Parathyroid adenoma (tissue), 2 donors: ENCODE measurements at regions not wholly inside any gene's neighbourhood (a gene's known extent, or its start where the extent isn't known, plus 50 kb on each side); places are given as distances from the start of the nearest gene placed in this dataset.

ENCODE experiments used
- H2AFZ ChIP-seq: fragments of 300-600 bp; sonication (generic); one replicate; pipeline ENCODE4 v1.7.0; 2017; ENCODE audit warnings: antibody characterized with exemption, mild to moderate bottlenecking
- H3K27ac ChIP-seq: fragments of 300-600 bp; sonication (generic); one replicate; pipeline ENCODE4 v1.7.0; 2017
- H3K27me3 ChIP-seq: fragments of 300-600 bp; sonication (generic); one replicate; pipeline ENCODE4 v1.7.0; 2017; ENCODE audit warnings: low read length; ENCODE audit not compliant: control insufficient read depth, insufficient read depth
- H3K36me3 ChIP-seq: fragments of 300-600 bp; sonication (generic); one replicate; pipeline ENCODE4 v1.7.0; 2017; ENCODE audit warnings: low read length; ENCODE audit not compliant: control insufficient read depth, insufficient read depth
- H3K4me1 ChIP-seq: fragments of 300-600 bp; sonication (generic); one replicate; pipeline ENCODE4 v1.7.0; 2017; ENCODE audit warnings: control low read depth
- H3K4me2 ChIP-seq: fragments of 300-600 bp; sonication (generic); one replicate; pipeline ENCODE4 v1.7.0; 2017; ENCODE audit warnings: low read length
- H3K4me3 ChIP-seq: fragments of 300-600 bp; sonication (generic); one replicate; pipeline ENCODE4 v1.7.0; 2017; ENCODE audit warnings: low read depth, low read length
- H3K79me2 ChIP-seq: fragments of 300-600 bp; sonication (generic); one replicate; pipeline ENCODE4 v1.7.0; 2017; ENCODE audit warnings: control low read depth
- H3K9ac ChIP-seq: fragments of 300-600 bp; sonication (generic); one replicate; pipeline ENCODE4 v1.7.0; 2017; ENCODE audit warnings: mild to moderate bottlenecking
- H3K9me3 ChIP-seq: fragments of 300-600 bp; sonication (generic); one replicate; pipeline ENCODE4 v1.7.0; 2017; ENCODE audit warnings: low read length; ENCODE audit not compliant: control insufficient read depth
- CTCF ChIP-seq: fragments of 300-600 bp; sonication (generic); IDR thresholded peaks from one replicate; pipeline ENCODE4 v1.7.0; 2017; ENCODE audit warnings: antibody characterized with exemption, mild to moderate bottlenecking
- donor health status: primary hyperparathyroidism.

GRCh38 chr14:100450049-100450448, 126.9 kb downstream of the SLC25A47 start:
- H3K36me3 ChIP-seq: no peaks in the 10 kb centered on the region
- H3K9me3 ChIP-seq: no peaks in the 10 kb centered on the region
- H3K79me2 ChIP-seq: no peaks in the 10 kb centered on the region
- no peak overlapping the region for H2AFZ ChIP-seq
- H3K27me3 ChIP-seq: no peaks in the 10 kb centered on the region
- no peak overlapping the region for H3K27ac ChIP-seq
- no peak for TF ChIP-seq CTCF
- no peaks in the 10 kb centered on the region for H3K4me1 ChIP-seq
- H3K4me3 ChIP-seq: no peak overlapping the region
- no peak overlapping the region for H3K4me2 ChIP-seq
- H3K9ac ChIP-seq: no peak overlapping the region

- Histone ChIP-seq H3K27me3 (no peaks in the 10 kb centered on the region), H3K4me1 (no peaks in the 10 kb centered on the region), H3K27ac (no peak overlapping the region), H3K79me2 (no peaks in the 10 kb centered on the region), H3K36me3 (no peaks in the 10 kb centered on the region), H3K4me2 (no peak overlapping the region), H3K9ac (no peak overlapping the region), H2AFZ (no peak overlapping the region), H3K4me3 (no peak overlapping the region), H3K9me3 (no peaks in the 10 kb centered on the region)
- TF ChIP-seq CTCF: no peak
These were observed 127.6 kb downstream of the SLC25A47 start for GRCh38 chr14:100450736-100451135.

GRCh38 chr14:100451264-100451663, 128.1 kb downstream of the SLC25A47 start:
- Histone ChIP-seq H3K4me3 (no peak overlapping the region), H3K27me3 (no peaks in the 10 kb centered on the region), H3K9ac (no peak overlapping the region), H3K27ac (no peak overlapping the region), H3K36me3 (no peaks in the 10 kb centered on the region), H3K9me3 (no peaks in the 10 kb centered on the region), H3K4me2 (no peak overlapping the region), H3K79me2 (no peaks in the 10 kb centered on the region), H3K4me1 (no peaks in the 10 kb centered on the region), H2AFZ (no peak overlapping the region)
- no peak for TF ChIP-seq CTCF

GRCh38 chr14:100453930-100454329, 130.8 kb downstream of the SLC25A47 start:
- TF ChIP-seq CTCF: no peak
- H3K36me3 ChIP-seq: no peaks in the 10 kb centered on the region
- H3K79me2 ChIP-seq: no peaks in the 10 kb centered on the region
- no peak overlapping the region for H3K27ac ChIP-seq
- no peak overlapping the region for H2AFZ ChIP-seq
- no peak overlapping the region for H3K4me2 ChIP-seq
- no peaks in the 10 kb centered on the region for H3K27me3 ChIP-seq
- no peak overlapping the region for H3K4me3 ChIP-seq
- no peaks in the 10 kb centered on the region for H3K9me3 ChIP-seq
- H3K4me1 ChIP-seq: no peaks in the 10 kb centered on the region
- H3K9ac ChIP-seq: no peak overlapping the region

- no peaks in the 10 kb centered on the region for H3K4me1 ChIP-seq
- H3K9ac ChIP-seq: no peak overlapping the region
- no peaks in the 10 kb centered on the region for H3K27me3 ChIP-seq
- H3K4me3 ChIP-seq: no peak overlapping the region
- no peaks in the 10 kb centered on the region for H3K79me2 ChIP-seq
- H3K27ac ChIP-seq: no peak overlapping the region
- H3K4me2 ChIP-seq: no peak overlapping the region
- no peaks in the 10 kb centered on the region for H3K36me3 ChIP-seq
- TF ChIP-seq CTCF: no peak
- H3K9me3 ChIP-seq: no peaks in the 10 kb centered on the region
- no peak overlapping the region for H2AFZ ChIP-seq
These were observed 131.3 kb downstream of the SLC25A47 start for GRCh38 chr14:100454437-100454836.
